ENCODE measurements at regions not wholly inside any gene's neighbourhood (a gene's known extent, or its start where the extent isn't known, plus 50 kb on each side); places are given as distances from the start of the nearest gene placed in this dataset.
"Not testable (repeated sequence)": the region's sequence is repeated elsewhere in the genome, so short reads cannot be mapped to it uniquely, and the experiment has no call there.

- in situ Hi-C loops (cut with MboI; ENCODE audit: low sequenced_read_pairs), result no loop called here
Observed at GRCh38 chr19:29015569-29015968, 197.4 kb downstream of the UQCRFS1 start.

DNA sequence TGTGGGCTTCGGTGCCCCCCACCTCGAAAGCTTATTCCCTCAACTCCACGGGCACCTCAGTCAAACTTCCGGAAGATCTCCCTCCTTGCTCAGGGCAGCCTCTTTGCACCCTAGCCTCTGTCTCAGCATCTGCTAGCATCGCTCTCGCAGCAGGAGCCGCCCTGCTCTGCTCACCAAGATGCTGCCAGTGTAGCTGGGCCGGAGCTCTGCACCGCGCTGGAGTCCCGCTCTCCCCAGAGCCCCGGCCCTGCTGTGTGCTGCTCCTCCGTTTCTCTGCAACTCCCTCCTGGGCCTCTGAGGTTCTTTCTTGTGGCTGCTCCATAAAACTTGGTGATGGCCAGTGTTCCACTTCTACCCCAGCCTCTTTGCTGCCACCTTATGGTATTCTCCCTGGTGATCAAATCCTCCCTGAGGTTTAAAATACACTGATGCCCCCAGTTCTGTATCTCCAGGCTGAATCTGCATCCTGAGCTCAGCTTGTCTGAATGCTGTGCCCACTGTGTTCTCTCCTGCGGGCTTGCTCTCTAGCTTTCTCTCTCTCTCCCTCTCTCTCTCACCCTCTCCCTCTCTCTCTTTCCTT, 198.0 kb downstream of the UQCRFS1 start:
- in situ Hi-C loops (cut with MboI; ENCODE audit: low sequenced_read_pairs), result no loop called here

DNA sequence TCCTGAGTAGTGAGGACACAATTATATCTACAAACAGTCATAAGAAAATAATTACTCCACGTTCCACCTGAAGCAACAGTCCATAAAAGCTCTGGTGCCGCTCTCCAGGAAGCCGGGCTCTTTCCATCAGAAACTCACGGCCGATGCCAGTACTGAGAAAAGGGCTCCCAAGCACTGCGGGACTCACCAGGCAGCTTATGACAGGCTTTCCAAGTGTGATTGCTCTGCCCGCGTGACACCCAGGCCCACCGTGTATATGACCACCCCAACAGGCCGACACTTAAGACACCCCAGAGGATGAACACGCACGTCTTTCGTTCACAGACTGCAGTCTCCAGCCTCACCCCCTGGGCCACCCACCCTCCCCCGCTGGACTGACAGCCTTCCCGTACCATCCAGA, 199.0 kb downstream of the UQCRFS1 start:
- in situ Hi-C loops (cut with MboI; ENCODE audit: low sequenced_read_pairs), result no loop called here

GRCh38 chr19:29013325-29013724, 199.6 kb downstream of the UQCRFS1 start:
- in situ Hi-C loops (cut with MboI; ENCODE audit: low sequenced_read_pairs), result no loop called here

GRCh38 chr19:29012457-29012856, 200.5 kb downstream of the UQCRFS1 start:
- in situ Hi-C loops (cut with MboI; ENCODE audit: low sequenced_read_pairs), result no loop called here

DNA sequence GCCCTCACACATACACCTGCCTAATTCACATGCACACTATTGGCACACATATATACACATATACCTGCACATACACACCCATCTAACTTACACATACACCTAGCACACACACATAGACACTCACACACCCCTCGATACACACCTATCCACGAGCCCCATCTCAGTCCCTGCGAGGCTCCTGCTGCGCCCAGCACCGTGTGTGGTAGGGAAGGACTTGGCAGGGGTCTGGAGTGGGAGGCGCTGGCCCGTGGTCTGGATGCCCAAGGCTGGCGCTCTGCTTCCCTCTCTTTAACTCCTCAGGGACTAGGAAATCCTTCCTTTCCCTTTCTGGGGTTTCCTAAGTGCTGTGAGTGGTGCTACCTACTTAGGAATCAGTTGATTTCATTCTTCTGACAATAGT, 202.7 kb downstream of the UQCRFS1 start:
- in situ Hi-C loops (cut with MboI; ENCODE audit: low sequenced_read_pairs), result no loop called here

- in situ Hi-C loops (cut with MboI; ENCODE audit: low sequenced_read_pairs), result no loop called here
Observed at GRCh38 chr19:29006057-29006735, 206.8 kb downstream of the UQCRFS1 start.

DNA sequence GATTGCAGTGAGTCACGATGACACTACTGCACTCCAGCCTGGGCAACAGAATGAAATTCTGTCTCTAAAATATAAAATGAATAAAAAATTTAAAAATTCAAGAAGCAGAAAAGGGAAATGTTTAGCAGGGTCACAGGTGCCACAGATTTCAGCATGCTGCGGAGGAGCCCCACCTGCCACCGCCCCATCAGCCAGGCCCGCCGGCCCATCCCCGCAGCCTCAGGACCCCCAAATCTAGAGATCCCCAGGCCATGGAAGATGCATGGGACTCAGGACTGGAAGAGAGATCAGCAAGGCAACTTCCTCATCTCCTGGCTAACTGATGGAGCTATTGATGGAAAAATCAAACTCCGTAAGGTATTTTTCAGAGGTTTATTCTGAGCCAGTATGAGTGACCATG, 208.2 kb downstream of the UQCRFS1 start:
- in situ Hi-C loops (cut with MboI; ENCODE audit: low sequenced_read_pairs), result no loop called here

DNA sequence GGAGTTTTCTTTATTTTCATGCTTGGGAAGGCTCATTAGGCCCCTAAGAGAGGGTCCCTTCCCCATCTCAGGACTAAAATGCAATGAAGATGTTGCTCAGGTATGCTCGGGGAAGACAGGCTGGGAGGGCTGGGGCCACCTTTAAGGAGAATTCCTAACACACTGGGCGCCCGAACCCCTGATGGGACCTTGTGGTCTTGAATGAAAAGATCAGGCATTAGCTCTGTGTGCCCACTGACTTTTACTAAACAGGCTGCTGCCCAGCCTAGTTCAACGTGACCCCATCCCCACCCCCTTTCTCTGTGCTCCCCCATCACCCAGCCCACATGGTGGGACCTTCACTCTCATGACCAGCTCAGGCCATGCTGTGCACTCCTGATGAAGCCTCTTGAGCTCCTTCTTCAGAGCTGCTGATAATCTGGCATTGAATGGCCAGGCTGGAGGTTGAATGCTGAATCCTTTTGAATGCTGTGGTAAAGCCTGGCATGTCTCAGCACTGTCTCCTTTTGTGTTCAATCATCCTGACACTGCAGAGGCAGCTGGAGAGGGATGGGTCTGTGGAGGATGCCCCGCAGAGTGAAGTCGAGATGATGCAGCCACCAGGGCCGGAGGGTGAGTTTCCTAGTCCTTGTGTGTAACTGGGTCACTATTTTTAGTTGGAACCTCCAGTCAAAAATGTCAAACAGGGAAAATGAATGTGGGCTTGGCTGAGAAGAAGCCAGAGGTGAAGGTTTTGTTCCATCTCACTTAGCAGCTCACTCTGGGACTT, 209.1 kb downstream of the UQCRFS1 start:
- in situ Hi-C loops (cut with MboI; ENCODE audit: low sequenced_read_pairs), result no loop called here

- in situ Hi-C loops (cut with MboI; ENCODE audit: low sequenced_read_pairs), result no loop called here
Observed at GRCh38 chr19:29002336-29002735, 210.6 kb downstream of the UQCRFS1 start.

GRCh38 chr19:29001597-29002245, 211.2 kb downstream of the UQCRFS1 start:
- in situ Hi-C loops (cut with MboI; ENCODE audit: low sequenced_read_pairs), result no loop called here

- in situ Hi-C loops (cut with MboI; ENCODE audit: low sequenced_read_pairs), result no loop called here
Observed at GRCh38 chr19:29001141-29001581, 211.8 kb downstream of the UQCRFS1 start.

DNA sequence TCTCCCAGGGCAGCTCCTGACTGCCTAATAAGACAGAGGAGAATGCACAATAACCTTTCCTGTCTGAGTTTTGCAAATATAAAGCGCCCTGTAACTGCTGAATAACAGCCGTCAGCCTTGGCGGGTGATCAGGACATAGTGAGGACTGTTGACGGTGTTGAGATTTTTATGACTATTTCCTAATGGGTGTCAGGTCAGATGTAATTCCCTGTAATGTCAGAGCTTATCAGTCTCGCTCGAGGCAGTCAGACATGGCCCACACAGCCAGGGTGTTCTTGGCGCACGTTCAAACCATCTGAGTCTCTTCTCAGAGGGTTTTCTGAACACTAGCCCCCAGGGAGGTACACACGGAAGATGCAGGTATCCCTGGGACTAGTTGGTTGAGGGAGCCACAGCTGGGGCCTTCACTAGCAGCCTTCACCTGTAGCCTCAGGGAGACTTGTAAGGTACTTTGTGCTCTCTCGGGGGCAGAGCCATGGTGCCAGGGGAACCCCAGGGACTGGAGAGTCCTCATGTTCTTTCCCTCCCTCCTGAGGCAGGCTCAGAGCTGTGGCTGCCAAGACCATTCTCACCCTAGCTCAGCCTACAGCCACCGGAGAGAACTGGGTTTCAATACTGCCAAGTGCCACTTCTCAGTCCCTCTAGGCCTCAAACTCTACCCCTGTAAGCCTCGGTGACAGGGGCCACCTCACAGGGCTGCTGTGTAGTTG, 213.1 kb downstream of the UQCRFS1 start:
- in situ Hi-C loops (cut with MboI; ENCODE audit: low sequenced_read_pairs), result no loop called here

DNA sequence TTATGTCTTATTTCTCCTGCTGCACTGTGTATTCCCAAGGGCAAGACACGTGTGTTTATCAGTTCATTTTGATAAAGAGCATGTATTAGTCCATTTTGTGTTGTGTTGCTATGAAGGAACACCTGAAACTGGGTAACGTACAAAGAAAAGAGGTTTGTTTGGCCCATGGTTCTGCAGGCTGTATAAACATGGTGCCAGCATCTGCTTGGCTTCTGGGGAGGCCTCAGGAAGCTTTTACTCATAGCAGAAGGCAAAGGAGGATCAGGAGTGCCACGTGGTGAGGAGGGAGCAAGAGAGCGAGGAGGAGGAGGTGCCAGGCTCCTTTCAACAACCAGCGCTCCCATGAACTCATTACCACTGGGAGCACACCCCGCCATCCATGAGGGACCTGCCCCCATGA, 214.0 kb downstream of the UQCRFS1 start:
- in situ Hi-C loops (cut with MboI; ENCODE audit: low sequenced_read_pairs), result no loop called here

DNA sequence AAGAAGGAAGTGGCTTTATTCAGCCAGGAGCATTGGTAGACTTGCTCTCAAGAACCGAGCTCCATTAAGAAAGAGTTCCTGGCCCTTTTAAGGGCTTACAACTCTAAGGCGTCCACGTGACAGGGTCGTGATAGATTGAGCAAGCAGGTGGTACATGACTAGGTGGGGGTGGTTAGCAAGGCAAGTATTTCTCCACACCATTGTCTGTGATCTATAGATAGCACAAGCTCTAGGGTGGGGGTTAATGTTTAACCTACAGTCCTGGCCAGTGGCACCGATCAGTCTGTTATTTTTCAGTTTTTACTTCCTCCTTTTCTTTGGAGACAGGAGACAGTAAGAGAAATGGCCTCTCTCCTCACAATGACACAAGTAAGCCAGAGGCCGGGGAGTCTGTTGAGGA, 215.1 kb downstream of the UQCRFS1 start:
- in situ Hi-C loops (cut with MboI; ENCODE audit: low sequenced_read_pairs), result not testable (repeated sequence)

GRCh38 chr19:28990522-28990921, 222.4 kb downstream of the UQCRFS1 start:
- in situ Hi-C loops (cut with MboI; ENCODE audit: low sequenced_read_pairs), result no loop called here

DNA sequence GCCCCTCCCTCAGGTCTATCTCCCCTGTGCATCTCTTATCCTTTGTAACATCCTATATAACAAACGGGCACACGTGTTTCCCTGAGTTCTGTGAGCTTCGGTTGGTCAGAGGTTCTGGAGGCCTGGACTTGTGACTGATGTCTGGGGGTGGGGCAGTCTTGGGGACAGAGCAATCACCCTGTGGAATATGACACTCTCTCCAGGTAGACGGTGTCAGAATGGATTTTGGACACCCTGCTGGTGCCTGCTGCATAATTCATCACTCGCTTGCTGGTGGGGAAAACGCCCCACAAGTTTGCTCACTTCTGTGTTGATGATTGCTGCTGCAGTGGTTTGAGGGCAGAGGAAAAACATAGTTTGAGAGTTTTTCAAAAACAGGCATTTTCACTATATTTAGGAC, 223.2 kb downstream of the UQCRFS1 start:
- in situ Hi-C loops (cut with MboI; ENCODE audit: low sequenced_read_pairs), result no loop called here

DNA sequence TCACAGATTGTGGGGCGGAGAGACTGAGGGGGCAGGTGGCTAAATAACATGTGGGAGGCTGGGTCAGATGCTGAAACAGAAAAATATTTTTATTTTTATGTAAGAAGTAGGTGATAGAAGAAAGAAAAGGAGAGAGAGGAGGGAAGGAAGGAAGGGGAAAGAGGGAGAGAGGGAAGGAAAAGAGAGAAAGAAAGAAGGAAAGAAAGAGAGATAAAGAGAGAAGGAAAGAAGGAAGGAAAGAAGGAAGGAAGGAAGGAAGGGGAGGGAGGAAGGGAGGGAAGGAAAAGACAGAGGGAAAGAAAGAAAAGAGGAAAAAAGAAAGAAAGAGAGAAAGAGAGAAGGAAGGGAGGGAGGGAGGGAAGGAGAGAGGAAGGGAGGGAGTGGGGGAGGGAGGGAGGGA, 224.9 kb downstream of the UQCRFS1 start:
- in situ Hi-C loops (cut with MboI; ENCODE audit: low sequenced_read_pairs), result no loop called here

GRCh38 chr19:28987177-28987576, 225.8 kb downstream of the UQCRFS1 start:
- in situ Hi-C loops (cut with MboI; ENCODE audit: low sequenced_read_pairs), result no loop called here

- in situ Hi-C loops (cut with MboI; ENCODE audit: low sequenced_read_pairs), result no loop called here
Observed at GRCh38 chr19:28985201-28985600, 227.8 kb downstream of the UQCRFS1 start.

DNA sequence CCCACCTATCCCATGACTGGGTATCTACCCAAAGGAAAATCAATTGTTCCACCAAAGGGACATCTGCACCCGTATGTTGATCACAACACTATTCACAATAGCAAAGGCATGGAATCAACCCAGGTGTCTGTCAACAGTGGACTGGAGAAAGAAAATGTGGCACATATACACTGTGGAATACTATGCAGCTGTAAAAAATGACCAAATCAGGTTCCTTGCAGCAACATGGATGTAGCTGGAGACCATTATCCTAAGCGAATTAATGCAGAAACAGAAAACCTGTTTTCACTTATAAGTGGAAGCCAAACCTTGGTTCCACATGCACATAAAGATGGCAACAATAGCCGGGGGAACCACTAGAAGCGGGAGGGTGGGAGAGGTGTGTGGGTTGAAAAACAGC, 228.6 kb downstream of the UQCRFS1 start:
- in situ Hi-C loops (cut with MboI; ENCODE audit: low sequenced_read_pairs), result no loop called here

Data from HL-60/S4 treated with phorbol 12-myristate 13-acetate at 8.2 ng/mL for 4 days and 3 days (cell line).